ENCODE measurements at regions not wholly inside any gene's neighbourhood (a gene's known extent, or its start where the extent isn't known, plus 50 kb on each side); places are given as distances from the start of the nearest gene placed in this dataset.

DNA sequence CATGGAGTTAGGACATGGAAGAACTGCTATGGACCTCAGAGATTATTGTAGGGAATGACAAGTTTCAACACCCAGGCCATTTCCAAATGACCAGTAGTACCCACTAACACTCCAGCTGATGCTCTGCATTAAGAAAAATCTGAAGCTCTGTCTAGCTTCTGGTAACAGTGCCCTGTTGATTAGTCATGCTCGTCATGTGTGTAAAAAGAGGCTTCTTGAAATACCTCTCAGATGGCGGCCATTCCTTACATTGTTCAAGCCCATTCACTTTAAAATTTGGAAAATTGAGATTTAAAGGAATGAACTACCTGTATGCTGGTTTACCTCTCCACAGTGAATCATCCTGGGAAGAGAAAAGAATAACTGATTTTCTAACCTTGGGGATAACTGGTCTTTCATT lies 527.9 kb upstream of the ARGLU1 start:
- Mint-ChIP-seq H3K27ac (no peak overlapping the region), H3K9me3 (peaks cover 2% of the 10 kb centered on the region), H3K36me3 (ENCODE audit: low read depth) (no peaks in the 10 kb centered on the region), H3K4me3 (no peak overlapping the region), H3K4me1 (ENCODE audit: low read depth) (no peaks in the 10 kb centered on the region), H3K27me3 (no peaks in the 10 kb centered on the region)
- DNase-seq: no peak

DNA sequence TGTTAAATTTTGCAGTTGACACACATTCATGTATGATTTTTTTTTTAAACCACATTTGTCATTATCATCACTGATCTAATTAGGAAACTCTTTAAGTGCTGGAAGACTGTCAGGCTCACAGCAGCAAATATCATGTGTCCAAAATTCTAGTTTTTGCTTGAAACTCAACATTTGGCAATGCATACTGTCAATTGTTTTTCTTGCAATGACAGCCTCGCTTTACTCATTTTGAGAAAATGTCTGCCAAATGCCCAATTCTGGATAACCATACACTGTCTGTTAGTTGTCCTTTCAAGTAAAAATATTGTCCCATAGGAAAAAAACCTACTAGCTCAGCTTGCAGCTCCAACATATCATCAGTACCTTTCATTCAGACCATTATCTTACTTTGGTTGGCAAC lies 523.9 kb upstream of the ARGLU1 start:
- H3K27ac Mint-ChIP-seq: no peak overlapping the region

DNA sequence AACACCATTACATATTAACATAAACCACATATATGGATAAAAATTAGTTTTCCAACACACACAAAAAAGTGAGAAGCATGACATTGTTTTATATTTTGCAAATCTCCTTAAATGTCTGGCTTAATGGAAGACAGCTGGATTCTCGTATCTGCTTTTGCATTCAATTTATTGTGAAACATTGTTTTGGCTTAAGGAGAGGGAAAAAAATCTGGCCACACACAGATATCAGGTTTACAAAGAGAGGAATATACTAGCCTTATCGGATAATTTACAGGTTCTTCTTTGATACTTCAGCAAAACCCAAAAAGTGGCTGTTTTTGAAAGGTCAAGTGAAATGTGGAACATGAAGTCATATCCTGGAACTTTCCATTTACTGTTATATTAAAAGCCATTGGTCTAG lies 523.5 kb upstream of the ARGLU1 start:
- H3K4me1 Mint-ChIP-seq (ENCODE audit: low read depth): no peaks in the 10 kb centered on the region
- no peak overlapping the region for H3K4me3 Mint-ChIP-seq
- H3K9me3 Mint-ChIP-seq: peaks cover 2% of the 10 kb centered on the region
- no peaks in the 10 kb centered on the region for H3K36me3 Mint-ChIP-seq (ENCODE audit: low read depth)
- DNase-seq: no peak
- H3K27ac Mint-ChIP-seq: no peak overlapping the region
- no peaks in the 10 kb centered on the region for H3K27me3 Mint-ChIP-seq

More for the DNA sequence above, 523.9 kb upstream of the ARGLU1 start:
- Mint-ChIP-seq H3K9me3 (peaks cover 2% of the 10 kb centered on the region), H3K4me3 (no peak overlapping the region), H3K27me3 (no peaks in the 10 kb centered on the region), H3K4me1 (ENCODE audit: low read depth) (no peaks in the 10 kb centered on the region), H3K36me3 (ENCODE audit: low read depth) (no peaks in the 10 kb centered on the region)
- no peak for DNase-seq

DNA sequence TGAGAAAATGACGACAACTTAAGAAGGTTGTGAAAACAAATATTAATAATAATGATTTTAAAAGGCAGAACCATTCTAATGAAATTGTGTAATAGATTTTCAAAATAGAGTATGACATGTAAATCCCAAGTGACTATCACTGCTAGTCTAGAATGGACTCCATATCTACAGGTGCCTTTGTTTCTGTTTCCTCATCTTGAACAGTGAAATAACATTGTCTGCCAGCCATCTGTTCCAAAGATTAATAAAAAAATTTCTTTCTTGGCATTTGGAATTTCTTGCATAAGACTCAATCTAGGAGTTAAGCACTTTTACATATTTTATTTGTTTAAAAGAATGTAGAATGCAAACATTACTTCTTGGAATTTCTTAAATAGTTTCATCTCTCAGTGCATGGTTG lies 520.1 kb upstream of the ARGLU1 start:
- Mint-ChIP-seq H3K4me3 (no peak overlapping the region), H3K4me1 (ENCODE audit: low read depth) (no peaks in the 10 kb centered on the region), H3K27me3 (no peaks in the 10 kb centered on the region), H3K36me3 (ENCODE audit: low read depth) (no peaks in the 10 kb centered on the region), H3K27ac (no peak overlapping the region), H3K9me3 (peaks cover 2% of the 10 kb centered on the region)
- DNase-seq: no peak

DNA sequence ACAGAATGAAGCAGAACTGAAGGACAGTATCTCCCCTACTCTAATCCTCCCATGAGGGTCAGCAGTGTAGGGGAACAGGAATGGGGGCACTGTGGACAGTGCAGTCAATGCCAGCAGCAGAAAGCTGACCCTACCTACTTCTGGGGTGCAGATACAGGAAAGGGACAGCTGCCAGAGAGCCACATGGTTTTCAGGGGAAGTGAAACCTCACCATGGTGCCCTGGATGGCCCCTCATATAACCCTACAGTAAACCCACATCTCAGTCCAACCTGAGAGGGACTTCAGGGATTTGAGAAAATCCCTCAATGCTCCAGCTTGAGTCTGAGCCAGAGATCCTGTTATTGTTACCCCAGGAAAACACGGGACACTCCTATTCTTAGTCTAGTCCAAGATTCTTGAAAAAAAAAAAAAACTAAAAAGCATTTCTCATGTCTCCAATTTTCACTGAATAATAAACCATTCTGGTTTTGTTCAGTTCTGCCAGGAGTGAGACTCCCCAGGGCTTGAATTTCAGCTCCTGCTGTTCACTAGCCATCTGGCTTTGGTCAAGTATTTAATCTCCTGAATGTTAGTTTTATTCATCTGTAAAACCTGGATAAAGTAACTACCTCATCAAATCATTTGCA lies 511.6 kb upstream of the ARGLU1 start:
- H3K4me3 Mint-ChIP-seq: no peak overlapping the region
- peaks cover 10% of the 10 kb centered on the region for H3K9me3 Mint-ChIP-seq
- DNase-seq: no peak
- H3K27ac Mint-ChIP-seq: no peak overlapping the region
- no peaks in the 10 kb centered on the region for H3K27me3 Mint-ChIP-seq
- H3K4me1 Mint-ChIP-seq (ENCODE audit: low read depth): no peaks in the 10 kb centered on the region
- H3K36me3 Mint-ChIP-seq (ENCODE audit: low read depth): no peaks in the 10 kb centered on the region

DNA sequence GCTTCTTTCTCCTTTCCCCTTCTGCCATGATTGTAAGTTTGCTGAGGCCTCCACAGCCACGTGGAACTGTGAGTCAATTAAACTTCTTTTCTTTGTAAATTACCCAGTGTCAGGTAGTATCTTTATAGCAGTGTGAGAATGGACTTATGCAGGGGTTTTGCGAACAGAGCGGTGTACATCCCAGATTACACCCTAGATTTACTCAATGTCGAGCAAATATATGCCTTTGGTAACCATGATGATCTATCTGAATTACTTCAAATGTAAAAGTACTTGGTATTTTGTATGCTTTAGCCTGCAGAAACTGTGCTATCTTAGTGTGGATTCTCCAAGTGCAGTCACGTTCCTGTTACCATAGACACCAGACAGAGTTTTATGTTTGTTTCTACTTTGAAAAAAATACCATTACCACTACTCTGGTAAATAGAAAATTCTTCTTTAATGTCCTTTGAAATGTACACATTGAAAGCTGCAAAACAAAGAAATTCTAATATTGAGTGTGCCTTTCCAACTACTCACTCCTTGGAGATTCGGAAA lies 510.4 kb upstream of the ARGLU1 start:
- no peaks in the 10 kb centered on the region for H3K27me3 Mint-ChIP-seq
- no peak overlapping the region for H3K4me3 Mint-ChIP-seq
- no peaks in the 10 kb centered on the region for H3K4me1 Mint-ChIP-seq (ENCODE audit: low read depth)
- H3K9me3 Mint-ChIP-seq: peaks cover 10% of the 10 kb centered on the region
- no peak overlapping the region for H3K27ac Mint-ChIP-seq
- DNase-seq: no peak
- no peaks in the 10 kb centered on the region for H3K36me3 Mint-ChIP-seq (ENCODE audit: low read depth)

DNA sequence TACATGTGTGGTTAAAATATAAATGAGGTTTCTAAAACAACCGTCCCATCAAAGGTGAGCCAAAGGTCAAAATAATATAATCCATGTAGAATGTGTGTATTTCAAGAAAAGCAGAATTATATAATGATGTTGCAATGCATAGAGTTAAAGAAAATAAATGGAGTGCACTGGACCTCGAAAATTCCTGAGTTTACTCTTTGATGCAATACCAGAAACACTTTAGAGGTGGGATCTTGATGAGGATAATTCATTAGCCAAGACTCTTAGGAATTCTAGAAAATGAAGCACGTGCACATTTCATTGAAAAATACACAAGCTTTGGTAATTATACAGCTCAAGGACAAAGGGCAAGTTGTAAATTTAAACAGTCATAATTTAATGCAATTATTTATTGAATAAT lies 508.9 kb upstream of the ARGLU1 start:
- Mint-ChIP-seq H3K4me3 (no peak overlapping the region), H3K4me1 (ENCODE audit: low read depth) (no peaks in the 10 kb centered on the region), H3K27ac (no peak overlapping the region), H3K27me3 (no peaks in the 10 kb centered on the region), H3K36me3 (ENCODE audit: low read depth) (no peaks in the 10 kb centered on the region), H3K9me3 (peaks cover 10% of the 10 kb centered on the region)
- no peak for DNase-seq

DNA sequence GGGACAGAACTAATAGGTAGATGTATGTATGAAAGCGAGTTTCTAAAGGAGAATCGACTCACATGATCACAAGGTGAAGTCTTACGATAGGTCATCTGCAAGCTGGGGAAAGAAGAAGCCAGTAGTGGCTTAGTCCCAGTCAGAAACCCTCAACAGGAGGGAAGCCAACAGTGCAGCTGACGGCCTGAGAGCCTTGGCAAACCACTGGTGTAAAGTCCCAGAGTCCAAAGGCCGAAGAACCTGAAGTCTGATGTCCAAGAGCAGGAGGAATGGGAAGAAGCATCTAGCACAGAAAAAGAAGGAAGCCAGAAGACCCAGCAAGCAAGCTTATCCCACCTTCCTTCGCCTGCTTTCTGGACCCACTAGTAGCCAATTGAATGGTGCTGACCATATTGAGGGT lies 507.6 kb upstream of the ARGLU1 start:
- Mint-ChIP-seq H3K27ac (no peak overlapping the region), H3K27me3 (no peaks in the 10 kb centered on the region), H3K36me3 (ENCODE audit: low read depth) (no peaks in the 10 kb centered on the region), H3K4me1 (ENCODE audit: low read depth) (no peaks in the 10 kb centered on the region), H3K4me3 (no peak overlapping the region), H3K9me3 (peaks cover 10% of the 10 kb centered on the region)
- DNase-seq: no peak

DNA sequence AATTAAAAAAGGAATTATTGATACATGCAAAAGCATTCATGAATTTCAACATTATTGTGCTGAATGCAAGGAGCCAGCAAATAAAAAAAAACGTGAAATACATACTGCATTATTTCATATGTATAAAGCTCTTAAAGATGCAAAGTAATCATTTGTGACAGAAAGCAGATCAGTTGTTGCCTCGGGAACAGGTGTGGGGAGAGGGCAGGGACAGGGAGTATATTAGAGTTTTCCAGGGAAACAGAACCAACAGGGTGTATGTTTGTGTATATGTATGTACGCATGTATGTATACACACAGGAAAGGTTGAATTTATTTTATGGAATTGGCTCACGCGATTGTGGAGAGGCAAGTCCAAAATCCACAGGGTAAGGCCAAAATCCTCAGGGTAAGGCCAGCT lies 502.9 kb upstream of the ARGLU1 start:
- H3K4me1 Mint-ChIP-seq (ENCODE audit: low read depth): no peaks in the 10 kb centered on the region
- no peak overlapping the region for H3K27ac Mint-ChIP-seq
- no peak overlapping the region for H3K4me3 Mint-ChIP-seq
- no peaks in the 10 kb centered on the region for H3K27me3 Mint-ChIP-seq
- H3K36me3 Mint-ChIP-seq (ENCODE audit: low read depth): no peaks in the 10 kb centered on the region
- DNase-seq: no peak
- H3K9me3 Mint-ChIP-seq: peaks cover 8% of the 10 kb centered on the region

DNA sequence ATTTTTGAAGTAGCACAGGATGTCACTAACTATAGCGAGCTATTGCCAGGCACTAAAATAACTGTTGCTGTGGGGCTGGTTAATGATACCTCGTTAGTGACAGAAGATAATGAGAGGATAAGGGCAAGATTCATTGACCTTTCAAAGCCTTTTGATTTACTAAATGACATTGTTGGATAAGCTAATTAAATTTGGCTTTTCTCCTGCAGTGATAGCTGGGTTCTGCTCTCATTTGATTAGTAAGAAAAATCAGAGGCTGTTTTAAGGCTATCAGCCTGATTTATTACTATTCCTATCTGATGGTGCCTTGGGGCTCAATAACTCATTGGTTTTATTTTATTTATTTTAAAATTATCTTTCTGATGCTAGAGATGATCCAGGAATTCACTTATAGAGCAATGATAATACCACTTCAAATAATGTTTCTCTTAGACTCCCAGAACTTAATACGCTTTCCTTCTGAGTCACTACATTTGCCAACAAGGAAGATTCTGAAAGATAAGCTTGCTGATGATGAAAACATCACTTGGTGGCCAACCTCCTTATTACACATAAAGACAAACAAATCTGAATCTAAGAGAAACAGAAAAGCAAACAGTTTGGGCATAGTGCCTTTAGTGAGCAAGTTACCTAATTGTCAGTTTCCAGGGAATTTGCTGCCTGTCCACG lies 501.3 kb upstream of the ARGLU1 start:
- Mint-ChIP-seq H3K27ac (no peak overlapping the region), H3K4me3 (no peak overlapping the region), H3K9me3 (peaks cover 2% of the 10 kb centered on the region), H3K4me1 (ENCODE audit: low read depth) (no peaks in the 10 kb centered on the region), H3K36me3 (ENCODE audit: low read depth) (no peaks in the 10 kb centered on the region), H3K27me3 (no peaks in the 10 kb centered on the region)
- DNase-seq: no peak

DNA sequence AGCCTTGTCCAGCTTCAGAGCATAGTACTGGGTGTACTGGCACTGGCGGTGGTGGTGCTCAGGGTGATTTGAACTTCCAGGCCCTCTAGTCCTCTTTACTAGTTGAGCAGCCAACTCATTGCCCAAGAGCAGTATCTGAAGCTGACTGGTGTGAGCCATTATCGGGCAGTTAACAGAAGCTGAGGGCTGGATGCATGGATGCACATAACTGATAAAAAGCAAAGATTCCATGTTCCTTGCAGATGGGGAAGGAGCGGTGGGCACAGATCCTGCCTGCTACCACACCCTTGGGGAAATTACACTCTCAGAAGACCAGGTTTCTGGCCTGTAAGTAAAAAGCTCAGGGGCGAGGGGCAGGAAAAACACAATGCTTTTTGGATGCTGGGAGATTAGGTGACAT lies 499.4 kb upstream of the ARGLU1 start:
- Mint-ChIP-seq H3K4me3 (no peak overlapping the region), H3K4me1 (ENCODE audit: low read depth) (no peaks in the 10 kb centered on the region), H3K27ac (no peak overlapping the region), H3K27me3 (no peaks in the 10 kb centered on the region), H3K9me3 (peaks cover 2% of the 10 kb centered on the region), H3K36me3 (ENCODE audit: low read depth) (no peaks in the 10 kb centered on the region)
- DNase-seq: no peak

DNA sequence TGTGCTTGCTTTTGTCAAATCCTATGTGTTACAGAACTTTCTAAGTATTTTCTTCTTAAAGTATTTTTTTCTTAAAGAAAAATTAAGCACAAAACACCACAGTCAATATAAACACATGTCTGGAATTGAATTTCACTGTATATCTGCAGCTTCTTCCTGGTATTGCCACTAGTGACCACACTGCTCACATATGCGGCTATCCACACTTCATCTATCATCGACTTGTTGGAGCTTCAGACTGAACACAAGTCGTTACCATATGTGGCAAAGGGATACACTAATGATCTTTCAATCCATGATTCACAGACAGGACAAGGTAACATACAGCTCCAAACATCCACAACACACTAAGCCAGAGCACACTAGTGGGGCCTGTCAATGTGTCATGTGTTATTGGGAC lies 498.4 kb upstream of the ARGLU1 start:
- Mint-ChIP-seq H3K27ac (no peak overlapping the region), H3K27me3 (no peaks in the 10 kb centered on the region), H3K4me1 (ENCODE audit: low read depth) (no peaks in the 10 kb centered on the region), H3K36me3 (ENCODE audit: low read depth) (no peaks in the 10 kb centered on the region), H3K4me3 (no peak overlapping the region), H3K9me3 (peaks cover 2% of the 10 kb centered on the region)
- DNase-seq: no peak

DNA sequence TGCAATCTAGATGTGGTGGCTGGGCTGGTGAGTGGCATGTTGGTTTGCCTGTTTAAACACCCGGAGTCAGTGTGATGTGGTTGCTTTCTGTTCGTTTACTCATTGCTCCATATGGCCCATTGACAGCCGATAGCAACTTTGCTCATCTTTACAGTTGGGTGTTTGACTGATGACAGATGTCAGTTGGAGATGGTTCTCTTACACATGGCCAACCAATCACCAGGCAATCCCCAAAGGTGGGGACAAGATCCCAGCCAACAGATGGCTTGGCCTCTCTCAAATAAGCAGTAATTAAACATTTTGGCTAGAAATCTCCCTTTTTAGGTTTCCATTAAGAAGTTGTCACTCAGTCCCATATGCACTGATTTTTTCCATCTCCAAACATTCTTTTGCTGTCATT lies 497.1 kb upstream of the ARGLU1 start:
- Mint-ChIP-seq H3K4me3 (no peak overlapping the region), H3K36me3 (ENCODE audit: low read depth) (no peaks in the 10 kb centered on the region), H3K27ac (no peak overlapping the region), H3K27me3 (no peaks in the 10 kb centered on the region), H3K4me1 (ENCODE audit: low read depth) (no peaks in the 10 kb centered on the region), H3K9me3 (peaks cover 2% of the 10 kb centered on the region)
- no peak for DNase-seq

DNA sequence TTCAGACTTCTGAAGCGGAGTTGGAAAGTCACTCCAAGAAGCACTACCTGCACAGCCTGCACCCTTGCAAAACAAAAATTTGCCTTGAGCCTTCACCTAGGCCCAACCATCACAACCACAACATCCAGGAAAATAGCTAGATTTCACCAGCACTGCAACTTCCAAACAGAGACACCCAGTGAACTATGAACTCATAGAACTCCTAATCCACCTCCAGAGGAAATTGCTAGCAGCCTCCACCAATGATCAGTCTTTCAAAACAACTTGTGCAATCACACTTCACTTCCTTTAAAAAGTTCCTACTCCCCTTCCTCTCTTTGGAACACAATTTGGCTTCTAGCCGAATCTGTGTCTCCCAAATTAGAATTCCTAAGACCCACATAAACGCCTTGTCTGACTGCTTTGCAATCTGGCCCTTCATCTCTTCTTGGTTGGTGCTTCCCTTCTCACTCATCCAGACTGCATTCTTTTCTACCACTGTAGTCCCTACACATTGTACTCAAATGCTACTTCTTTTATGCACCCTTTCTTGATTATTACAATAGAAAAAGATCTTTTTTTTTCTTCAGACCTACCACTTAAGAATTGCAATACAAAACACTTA lies 489.2 kb upstream of the ARGLU1 start:
- Mint-ChIP-seq H3K27ac (no peak overlapping the region), H3K4me3 (no peak overlapping the region), H3K36me3 (ENCODE audit: low read depth) (no peaks in the 10 kb centered on the region), H3K9me3 (no peaks in the 10 kb centered on the region), H3K27me3 (no peaks in the 10 kb centered on the region), H3K4me1 (ENCODE audit: low read depth) (no peaks in the 10 kb centered on the region)
- DNase-seq: no peak

All from activated T-cell treated with anti-CD3 and anti-CD28 coated beads, Interleukin-2, amount 50 U/mL, for 24 hours (primary cell).